ENCODE measurements at regions not wholly inside any gene's neighbourhood (a gene's known extent, or its start where the extent isn't known, plus 50 kb on each side); places are given as distances from the start of the nearest gene placed in this dataset.
"Not testable (repeated sequence)": the region's sequence is repeated elsewhere in the genome, so short reads cannot be mapped to it uniquely, and the experiment has no call there.

GRCh38 chr5:19274578-19274977 is 713.4 kb downstream of the CDH18 start:
- no peaks in the 10 kb centered on the region for H3K27me3 ChIP-seq
- no peaks in the 10 kb centered on the region for H3K4me1 ChIP-seq
- TF ChIP-seq CTCF (IDR thresholded peaks at IDR 0.05) (no peak), POLR2A (IDR thresholded peaks at IDR 0.05) (no peak)
- no peaks in the 10 kb centered on the region for H3K36me3 ChIP-seq
- no peak overlapping the region for H3K27ac ChIP-seq
- intact Hi-C loops (cut with DNase I; ENCODE audit: low total_unique reads), result no loop called here
- DNase-seq, result no peak
- no peak overlapping the region for H3K4me3 ChIP-seq
- H3K9me3 ChIP-seq, result no peaks in the 10 kb centered on the region

DNA sequence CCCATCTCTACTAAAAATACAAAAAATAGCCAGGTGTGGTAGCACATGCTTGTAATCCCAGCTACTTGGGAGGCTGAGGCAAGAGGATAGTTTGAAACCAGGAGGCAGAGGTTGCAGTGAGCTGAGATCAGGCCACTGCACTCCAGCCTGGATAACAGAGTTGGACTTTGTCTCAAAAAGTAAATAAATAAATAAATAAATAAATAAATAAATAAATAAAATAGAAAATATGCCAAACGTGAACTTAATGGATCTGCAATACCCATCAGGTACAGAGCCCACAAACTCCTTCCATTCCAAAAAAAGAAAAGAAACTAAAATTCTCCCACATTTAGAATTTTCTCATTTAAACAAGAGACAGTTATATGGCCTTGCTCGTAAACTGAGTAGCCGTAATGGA is 702.7 kb downstream of the CDH18 start:
- TF ChIP-seq POLR2A (IDR thresholded peaks at IDR 0.05) (no peak), CTCF (IDR thresholded peaks at IDR 0.05) (no peak)
- intact Hi-C loops (cut with DNase I; ENCODE audit: low total_unique reads), result no loop called here
- Histone ChIP-seq H3K36me3 (no peaks in the 10 kb centered on the region), H3K4me1 (no peaks in the 10 kb centered on the region), H3K27me3 (no peaks in the 10 kb centered on the region), H3K9me3 (no peaks in the 10 kb centered on the region), H3K4me3 (no peak overlapping the region), H3K27ac (no peak overlapping the region)
- DNase-seq, result no peak

- H3K9me3 ChIP-seq; H3K27me3 ChIP-seq; H3K4me3 ChIP-seq; H3K4me1 ChIP-seq; H3K27ac ChIP-seq; DNase-seq; H3K36me3 ChIP-seq; intact Hi-C loops (cut with DNase I; ENCODE audit: low total_unique reads): not testable (repeated sequence)
Measured at GRCh38 chr5:19287548-19288277, 700.3 kb downstream of the CDH18 start.

DNA sequence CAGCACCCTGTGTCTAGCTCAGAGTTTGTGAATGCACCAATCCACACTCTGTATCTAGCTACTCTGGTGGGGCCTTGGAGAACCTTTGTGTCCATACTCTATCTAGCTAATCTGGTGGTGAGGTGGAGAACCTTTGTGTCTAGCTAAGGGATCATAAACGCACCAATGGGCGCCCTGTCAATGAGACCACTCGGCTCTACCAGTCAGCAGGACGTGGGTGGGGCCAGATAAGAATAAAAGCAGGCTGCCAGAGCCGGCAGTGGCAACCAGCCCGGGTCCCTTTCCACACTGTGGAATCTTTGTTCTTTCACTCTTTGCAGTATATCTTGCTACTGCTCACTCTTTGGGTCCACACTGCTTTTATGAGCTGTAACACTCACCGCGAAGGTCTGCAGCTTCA is 699.7 kb downstream of the CDH18 start:
- intact Hi-C loops (cut with DNase I; ENCODE audit: low total_unique reads); H3K4me3 ChIP-seq; H3K9me3 ChIP-seq; H3K36me3 ChIP-seq; H3K4me1 ChIP-seq; DNase-seq; H3K27me3 ChIP-seq; H3K27ac ChIP-seq: not testable (repeated sequence)

DNA sequence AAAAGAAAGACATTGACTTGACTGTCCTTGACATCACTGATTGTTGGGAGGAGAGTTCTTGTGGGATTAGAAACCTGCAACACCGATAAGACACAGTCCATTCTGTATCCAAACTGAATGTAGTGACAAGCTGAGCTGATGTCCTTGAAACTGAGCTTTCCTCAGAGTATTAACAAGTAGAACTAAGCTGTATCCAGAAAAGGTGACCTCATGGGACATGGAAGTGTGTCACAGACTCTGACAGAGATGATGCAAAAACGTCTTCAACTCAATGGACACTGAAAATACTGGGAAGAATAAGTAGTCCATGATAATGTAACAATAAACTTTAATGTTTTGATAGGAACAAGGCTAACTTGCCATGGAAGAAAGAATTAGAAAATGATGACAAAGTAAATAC is 690.1 kb downstream of the CDH18 start:
- no peaks in the 10 kb centered on the region for H3K36me3 ChIP-seq
- no peak for DNase-seq
- no peak for TF ChIP-seq CTCF (IDR thresholded peaks at IDR 0.05)
- no peak for TF ChIP-seq POLR2A (IDR thresholded peaks at IDR 0.05)
- peaks cover 0 to 5% of the 10 kb centered on the region in 2 donors for H3K27me3 ChIP-seq
- H3K9me3 ChIP-seq, result no peaks in the 10 kb centered on the region
- no peak overlapping the region for H3K4me3 ChIP-seq
- H3K4me1 ChIP-seq, result no peaks in the 10 kb centered on the region
- intact Hi-C loops (cut with DNase I; ENCODE audit: low total_unique reads), result no loop called here
- H3K27ac ChIP-seq, result no peak overlapping the region

DNA sequence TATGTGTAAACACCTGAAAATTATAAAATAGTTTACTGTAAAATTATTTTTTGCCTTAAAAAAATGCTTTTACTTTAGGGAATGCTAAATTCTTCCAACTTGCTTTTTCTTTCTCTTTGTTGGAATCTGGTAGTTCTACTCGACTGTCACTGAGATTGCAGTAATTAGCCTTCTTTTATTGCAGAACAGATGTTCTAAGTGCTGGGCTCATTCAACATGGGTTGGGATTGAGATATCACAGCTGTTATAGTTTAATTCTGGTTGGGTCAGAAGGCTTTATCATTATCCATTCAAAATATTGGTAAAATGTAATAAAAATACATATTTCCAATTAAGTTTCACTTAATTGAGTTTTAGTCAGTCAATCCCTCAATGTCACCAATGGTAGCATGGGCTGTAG is 686.7 kb downstream of the CDH18 start:
- intact Hi-C loops (cut with DNase I; ENCODE audit: low total_unique reads), result no loop called here
- no peak for TF ChIP-seq POLR2A (IDR thresholded peaks at IDR 0.05)
- no peak for TF ChIP-seq CTCF (IDR thresholded peaks at IDR 0.05)
- no peak for DNase-seq
- Histone ChIP-seq H3K9me3 (no peaks in the 10 kb centered on the region), H3K27ac (no peak overlapping the region), H3K4me3 (no peak overlapping the region), H3K36me3 (no peaks in the 10 kb centered on the region), H3K4me1 (no peaks in the 10 kb centered on the region), H3K27me3 (peaks cover 0 to 5% of the 10 kb centered on the region in 2 donors)

All from uterus (tissue), 3 donors.